GM21447 (cell line): ENCODE measurements at regions not wholly inside any gene's neighbourhood (a gene's known extent, or its start where the extent isn't known, plus 50 kb on each side); places are given as distances from the start of the nearest gene placed in this dataset.

Source experiments
- ATAC-seq: cut with Tn5 transposase; IDR thresholded peaks from one replicate; pipeline ENCODE4 v1.9.1; 2021; ENCODE audit not compliant: unreplicated experiment

DNA sequence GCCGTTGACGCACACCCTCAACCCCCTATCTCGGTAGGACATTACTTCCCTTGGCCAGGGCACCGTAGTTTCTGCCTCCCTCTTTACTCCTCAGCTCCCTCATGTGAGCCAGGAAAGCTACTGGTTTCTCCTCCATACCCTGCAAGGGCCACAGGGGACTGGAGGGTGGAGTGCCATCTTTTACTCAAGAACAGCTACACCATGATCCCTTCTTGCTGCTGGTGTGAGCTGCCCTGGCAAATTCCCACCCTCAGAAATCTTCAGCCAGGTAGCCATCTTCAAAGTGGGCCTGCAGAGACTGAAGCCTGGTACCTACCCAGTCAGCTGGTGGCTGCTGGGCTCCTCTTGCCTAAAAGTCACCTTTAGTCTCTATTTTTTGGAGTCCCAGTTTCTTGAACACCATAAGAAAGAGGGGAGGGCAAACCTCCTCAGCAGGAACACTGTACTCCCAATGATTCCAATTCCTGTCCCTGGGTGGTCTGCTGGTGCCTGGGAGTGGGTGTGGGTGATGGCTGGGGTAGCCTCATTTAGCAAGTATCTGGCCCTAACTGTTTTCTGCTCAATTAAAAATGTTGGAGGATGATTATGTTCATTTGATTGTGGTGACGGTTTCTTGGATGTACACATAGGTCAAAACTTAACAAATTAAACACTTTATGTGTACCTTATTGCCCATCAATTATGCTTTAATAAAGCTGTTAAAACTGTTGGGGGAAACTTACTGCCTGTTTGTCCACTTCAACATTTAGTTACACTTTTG, 105.0 kb upstream of the NPY start:
- ATAC-seq = no peak

DNA sequence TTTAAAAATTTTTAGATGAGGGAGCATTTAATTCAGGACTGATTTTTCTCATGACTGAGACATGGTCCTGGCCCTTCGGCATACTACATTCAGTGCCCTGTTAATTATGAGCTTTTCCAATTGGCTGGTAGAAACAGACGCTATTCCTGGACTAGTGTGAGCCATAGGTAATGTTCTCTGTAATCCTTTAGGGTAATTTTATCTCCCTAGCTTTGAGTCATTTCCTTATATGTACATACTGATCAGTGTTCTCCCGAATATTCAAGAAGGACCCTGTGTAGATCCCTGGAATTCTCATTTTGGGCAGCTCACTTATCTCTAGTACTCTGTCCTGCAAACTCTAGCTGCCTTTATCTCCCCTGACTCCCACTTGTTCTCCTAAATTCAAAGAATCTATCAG, 92.6 kb upstream of the NPY start:
- ATAC-seq = no peak

DNA sequence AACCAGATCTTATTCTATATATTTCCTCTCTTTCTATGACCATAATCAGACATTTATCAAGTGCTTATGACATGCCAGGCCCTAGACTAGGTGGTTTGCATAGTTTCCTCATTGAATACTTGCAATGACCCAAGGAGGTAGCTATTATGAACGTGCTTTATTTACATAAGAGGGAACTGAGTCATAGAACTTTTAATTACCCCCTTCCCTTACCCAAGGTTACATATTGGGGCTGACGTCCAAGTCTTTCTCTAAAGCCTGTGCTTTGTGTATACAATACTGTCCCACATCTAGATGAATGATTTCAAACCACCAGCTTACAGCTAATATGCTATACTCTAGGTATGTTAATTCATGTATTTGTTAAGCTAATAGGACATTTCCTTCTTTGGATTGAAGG, 91.9 kb upstream of the NPY start:
- no peak for ATAC-seq

DNA sequence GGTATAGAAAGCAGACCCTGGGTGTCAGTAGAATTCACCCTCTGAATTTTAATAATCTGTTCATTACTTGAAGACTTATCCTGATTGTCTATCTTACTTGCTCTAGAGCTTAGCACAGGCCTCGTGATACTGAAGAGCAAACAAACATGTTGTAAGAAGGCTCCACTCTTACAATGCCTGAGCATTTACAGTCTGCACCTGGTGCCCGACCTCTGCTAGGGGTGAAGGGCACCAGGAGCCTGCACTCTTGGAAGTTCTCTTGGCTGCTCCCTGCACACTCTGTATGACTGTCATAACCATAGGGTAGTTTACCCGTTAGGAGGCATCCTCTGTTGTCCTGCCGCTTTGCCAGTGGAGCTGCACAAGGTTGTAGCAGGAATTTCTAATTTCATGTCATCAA, 91.3 kb upstream of the NPY start:
- no peak for ATAC-seq

DNA sequence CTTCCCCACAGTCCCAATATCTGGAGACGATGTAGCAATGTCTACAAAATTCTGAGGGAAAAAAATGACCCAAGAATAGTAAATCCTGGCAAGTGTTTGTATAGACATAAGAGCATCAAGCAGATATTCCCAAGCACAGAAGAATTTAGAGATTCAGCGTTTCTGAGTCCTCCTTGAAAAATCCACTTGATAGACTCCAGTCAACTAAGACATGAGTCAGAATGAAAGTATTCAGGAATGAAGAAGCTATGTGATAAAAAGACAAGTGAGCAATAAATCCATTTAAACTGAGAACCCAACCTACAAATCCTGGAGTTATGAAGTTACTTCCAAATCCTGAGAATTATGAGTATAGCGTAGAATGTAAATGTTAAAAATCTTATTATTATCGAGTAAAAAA, 86.1 kb upstream of the NPY start:
- no peak for ATAC-seq

DNA sequence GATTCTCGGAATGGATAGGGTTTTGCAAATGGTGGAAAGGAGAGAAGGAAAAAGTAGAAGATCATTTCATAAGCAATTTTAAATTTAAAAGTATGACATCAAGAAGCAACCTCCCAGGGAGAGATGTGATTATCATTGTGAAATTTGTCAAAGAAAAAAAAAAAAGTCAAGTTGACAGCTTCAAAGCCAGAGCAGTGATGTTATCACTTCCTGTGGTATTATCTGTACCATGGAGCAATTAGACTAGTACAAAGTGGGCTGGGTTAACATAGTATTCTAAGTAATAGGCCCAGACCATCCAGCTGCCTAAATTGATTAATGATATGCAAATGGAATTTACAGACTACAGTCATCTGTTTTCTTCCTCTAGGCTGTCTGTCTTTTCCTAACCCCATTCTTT, 84.0 kb upstream of the NPY start:
- ATAC-seq = no peak

DNA sequence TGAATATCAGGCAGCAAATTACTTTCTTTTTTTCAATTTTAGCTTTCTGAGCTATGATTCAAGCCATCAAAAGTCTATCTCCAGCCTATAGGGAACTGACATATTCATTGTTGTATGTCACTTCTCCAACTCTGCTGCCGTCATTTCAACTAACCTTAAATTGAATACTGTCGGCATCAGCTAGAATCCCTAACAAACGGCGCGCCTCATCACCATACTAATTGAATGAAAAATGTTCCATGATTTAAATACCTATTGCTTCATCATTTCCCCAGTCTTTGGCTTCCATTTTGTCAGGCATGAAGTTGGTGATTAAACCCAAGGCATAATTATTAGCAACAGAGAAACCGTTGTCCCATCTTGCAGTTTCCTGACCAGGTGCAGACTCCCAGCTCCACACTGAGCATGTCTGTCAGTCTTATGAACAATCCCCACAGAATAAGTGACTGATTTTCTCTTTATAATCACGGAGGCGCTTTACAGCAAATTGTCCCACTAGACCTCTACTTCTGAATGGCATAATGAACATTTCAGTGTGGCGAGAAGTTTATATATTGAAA, 83.5 kb upstream of the NPY start:
- no peak for ATAC-seq

DNA sequence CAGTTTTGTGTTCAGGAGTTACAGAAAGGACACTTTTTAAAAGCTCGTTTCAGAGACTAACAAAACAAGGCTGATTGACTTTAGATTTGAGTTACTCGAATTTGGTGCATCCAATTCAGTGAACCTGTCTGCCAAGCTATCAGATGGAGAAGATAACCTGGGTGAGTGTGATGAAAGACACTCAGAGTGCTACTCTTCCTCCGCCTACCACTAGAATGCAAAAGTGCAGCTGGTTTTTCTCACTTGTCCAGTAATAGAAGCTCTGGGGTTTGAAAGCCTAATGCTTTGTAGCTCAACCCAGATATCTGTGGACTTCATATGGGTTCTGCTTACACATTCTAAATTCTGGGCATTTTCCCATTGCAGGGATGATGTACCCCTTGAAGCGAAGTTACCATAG, 82.8 kb upstream of the NPY start:
- no peak for ATAC-seq

DNA sequence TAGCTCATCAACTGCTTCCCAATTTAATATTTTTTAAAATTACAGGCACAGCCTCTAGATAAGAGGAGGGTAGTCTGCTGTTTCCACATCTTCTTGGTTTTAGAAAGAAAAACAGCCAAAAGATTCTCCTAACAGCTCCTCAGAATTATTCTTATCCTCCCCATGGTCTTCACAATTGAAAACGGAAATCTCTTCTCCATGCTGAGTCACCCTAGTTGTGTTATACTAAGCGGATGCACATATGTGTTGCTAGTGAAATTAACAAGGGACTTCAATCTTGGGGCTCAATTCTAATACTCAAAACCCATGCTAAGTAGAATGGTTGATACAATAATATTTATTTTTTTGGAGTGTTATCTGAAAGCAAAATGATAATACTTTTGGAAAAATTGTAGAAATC, 71.9 kb upstream of the NPY start:
- ATAC-seq = no peak

DNA sequence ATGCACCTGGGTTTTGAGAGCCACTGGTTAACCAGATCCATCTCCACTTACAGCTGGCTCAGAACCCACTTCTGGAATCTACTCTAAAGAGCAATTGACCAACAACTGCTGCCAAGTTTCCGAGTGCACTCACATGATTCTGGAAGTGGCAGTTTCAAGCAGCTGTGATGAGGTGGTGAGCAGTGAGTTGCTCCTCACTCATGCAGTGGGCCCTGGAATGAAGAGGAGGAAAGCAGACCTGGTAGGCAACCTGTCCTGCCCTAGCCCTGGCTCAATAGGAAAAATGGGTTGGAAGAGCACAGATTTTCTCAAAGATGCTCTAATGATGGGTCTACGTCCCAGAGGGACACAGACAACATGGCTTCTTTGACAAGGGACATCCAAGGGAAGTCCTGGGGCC, 70.7 kb upstream of the NPY start:
- no peak for ATAC-seq

DNA sequence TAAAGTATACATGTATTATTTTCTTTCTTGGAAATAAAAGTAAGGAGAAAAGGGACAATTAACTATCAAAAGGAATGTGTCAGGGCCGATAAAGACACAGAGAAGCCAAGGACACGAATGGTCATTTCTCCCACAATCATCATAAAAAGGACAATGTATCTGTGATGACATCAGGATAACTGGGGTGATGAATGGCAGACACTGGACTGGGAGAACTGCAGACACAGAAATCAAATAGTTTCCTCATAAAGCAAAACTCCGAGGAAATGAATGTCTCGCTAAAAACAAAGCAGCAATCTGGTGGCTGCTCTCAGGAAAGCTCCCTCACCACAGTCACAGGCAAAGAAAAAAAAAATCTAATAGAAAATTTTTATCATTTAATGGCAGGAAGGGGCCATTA, 69.3 kb upstream of the NPY start:
- ATAC-seq = no peak

DNA sequence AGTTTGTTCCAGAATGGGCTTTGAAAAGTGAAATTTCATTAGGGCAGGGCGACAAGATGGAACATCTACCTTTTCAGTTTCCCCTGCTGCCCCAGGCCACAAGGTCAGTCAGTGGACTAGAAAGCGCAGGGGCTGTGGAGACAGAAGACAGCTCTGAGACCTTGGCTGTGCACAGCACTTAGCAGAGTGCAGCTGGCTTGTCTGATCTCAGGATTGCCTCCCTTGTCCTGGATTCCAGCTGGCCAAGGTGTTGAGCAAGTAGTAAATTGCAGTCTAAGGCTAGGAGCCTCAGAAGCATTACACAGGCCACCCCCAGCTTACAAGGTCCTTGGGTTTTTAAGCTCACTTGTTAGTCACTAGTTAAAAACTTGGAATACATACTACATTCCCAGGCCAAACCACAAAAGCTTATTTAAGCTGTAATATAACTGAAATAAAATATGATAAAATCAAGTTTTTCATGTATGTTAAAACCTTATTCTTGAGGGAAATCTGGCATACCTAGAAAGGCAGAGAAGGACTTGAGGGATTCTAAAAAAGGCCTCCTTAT, 67.3 kb upstream of the NPY start:
- ATAC-seq = no peak

DNA sequence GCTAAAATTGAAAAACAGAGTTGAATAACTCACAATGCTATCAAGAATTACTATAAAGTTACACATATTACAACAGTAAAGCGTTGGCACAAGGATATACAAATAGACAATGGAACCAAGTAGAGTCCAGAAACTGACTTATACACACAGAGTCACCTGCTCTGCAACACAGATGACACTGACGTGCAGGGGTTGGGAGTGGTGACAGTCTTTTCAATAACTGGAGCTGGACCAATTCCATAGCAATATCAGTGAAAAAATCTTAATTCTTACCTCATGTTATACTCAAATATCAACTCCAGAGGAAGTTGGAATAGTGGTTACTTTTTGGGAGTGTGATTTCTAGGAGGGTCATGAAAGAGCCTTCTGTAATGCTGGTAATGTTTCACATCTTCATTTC, 62.5 kb upstream of the NPY start:
- no peak for ATAC-seq

DNA sequence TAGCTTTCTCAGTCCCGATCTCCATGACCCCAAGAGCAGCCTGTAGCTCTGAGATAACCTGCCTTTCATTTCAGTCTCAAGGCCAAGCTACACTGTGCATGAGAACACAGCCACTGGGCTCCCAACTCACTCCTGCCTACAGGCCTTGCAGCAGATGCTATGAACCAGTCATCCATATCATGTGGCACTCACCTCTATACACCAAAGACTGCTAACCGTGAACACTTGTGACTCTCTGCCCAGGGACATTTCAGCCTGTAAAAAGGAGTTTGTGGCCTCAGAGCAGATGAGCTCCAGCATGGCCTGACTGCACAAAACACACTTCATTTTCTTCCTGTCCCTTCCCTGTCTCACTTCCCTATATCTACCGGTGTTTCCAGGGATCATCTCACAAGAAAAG, 56.9 kb upstream of the NPY start:
- ATAC-seq = peak; percentile 61

DNA sequence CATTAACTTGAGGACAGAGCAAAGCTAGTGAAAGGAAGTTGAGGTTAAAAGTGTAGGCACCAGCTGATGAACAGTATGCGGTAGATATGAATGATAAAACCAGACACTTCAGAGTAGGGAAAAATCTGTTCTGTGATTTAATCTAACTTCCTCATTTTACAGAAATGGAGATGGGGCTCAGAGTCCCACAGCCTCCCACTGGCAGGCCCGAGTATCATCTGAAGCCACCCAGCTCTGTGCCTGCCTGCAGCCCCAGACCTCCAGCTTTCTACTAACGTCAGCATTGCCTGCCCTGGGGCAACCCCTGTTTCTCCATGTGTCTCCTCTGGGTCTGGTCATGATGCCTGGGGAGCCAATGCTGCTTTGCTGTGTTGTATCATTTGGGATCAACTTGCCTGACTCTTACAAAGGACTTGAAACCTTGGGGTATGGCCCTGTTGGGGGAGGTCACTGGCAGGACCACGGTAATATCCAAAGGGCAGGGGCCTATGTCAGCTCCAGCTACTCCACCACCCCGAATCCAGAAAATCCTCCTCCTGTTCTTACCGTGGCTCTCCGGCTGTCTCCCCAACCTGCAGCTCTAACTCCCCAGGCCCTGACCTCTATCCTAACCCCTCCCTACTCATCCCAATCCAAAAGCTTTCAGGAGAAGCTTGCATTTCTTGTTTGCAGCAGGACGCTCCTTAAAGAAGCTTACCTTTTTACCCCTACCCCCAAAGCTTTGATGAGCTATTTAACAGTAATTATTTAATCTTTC, 56.2 kb upstream of the NPY start:
- ATAC-seq = peak; percentile 92

DNA sequence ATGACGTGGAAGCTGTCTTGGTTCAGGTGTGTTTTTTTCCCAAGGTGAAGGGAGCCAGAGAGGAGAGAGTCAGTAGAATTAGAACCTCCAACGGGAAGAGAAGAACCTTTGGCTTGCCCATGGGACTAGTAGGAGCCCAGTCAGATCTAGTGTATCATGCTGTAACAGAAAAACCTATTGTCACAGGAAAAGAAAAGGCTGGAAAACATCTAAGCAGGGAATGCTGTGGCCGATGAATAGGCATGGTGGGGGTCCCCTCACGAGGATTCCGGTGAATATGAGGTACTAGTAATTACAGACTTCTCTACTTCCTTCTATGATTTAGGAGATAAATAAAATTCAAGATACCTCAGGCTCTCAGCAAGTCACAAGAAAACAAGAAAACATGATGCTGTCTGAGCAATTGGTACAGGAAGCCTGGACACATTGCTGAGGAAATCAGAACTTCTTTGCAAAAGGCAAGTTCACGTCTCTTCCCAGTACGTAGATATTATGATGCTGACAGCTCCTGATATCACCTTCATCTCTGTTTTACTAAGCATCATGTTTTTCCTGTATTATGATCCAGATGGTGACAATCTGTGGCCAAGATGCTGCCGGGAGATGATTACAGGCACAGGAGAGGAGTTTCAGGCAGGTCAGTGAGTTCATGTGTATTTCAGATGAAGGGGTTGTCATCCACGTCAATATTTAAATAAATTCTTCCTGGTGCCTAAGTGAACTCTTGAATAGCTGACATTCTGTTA, 54.3 kb upstream of the NPY start:
- ATAC-seq = no peak

DNA sequence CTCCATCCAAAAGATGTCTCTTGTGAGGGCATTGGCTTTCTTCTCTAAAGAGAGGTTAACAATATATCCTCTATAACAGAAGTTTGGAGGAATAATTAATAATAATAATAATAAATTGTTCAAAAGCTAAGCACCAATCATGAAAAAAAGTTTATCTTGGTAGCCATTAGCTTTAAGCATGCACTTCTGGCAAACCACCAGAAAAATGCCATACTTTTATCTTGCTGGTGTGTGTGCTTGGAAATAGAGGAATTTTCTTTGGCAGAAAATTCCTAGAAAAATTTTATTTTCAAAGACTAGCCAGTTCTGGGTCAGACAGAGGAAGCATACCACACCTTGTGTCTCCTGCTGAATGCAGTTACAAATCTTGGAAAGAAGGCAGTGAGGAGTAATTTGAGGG, 52.5 kb upstream of the NPY start:
- no peak for ATAC-seq

DNA sequence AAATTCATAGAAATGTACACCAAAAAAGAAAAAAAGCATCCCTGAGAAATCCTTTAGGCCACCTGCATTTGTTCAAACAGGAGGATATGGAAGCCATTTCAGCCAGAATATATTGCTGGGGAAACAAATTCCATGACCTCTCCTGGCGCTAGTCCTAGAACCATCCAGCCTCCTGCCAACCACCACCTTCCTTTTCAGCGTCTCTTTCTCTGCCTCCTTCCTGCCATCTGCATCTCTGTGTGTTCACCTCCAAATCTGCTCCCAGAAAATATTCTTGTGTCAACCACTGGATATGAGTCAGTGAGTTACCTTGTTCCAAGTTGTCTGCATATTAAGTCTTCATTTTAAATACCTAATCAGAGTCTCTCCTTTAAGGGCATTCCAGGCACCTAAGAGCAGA, 50.6 kb upstream of the NPY start:
- ATAC-seq = no peak
